Cardiac muscle cell (in vitro differentiated cells and primary cell): ENCODE measurements at regions not wholly inside any gene's neighbourhood (a gene's known extent, or its start where the extent isn't known, plus 50 kb on each side); places are given as distances from the start of the nearest gene placed in this dataset.
"Not testable (repeated sequence)": the region's sequence is repeated elsewhere in the genome, so short reads cannot be mapped to it uniquely, and the experiment has no call there.

Source experiments
- DNase-seq, 2 donors: peaks; one replicate each; pipeline versions ENCODE4 v3.0.0 to v3.0.0-alpha.2; 2010 to 2017; ENCODE audit warnings: low read depth in 1 of 2, low spot score in 1 of 2
- H3K27ac ChIP-seq: fragments of 200-600 bp; sonication (generic); 2 replicates; pipeline ENCODE4 v1.5.1; 2016
- H3K27me3 ChIP-seq: fragments of 200-600 bp; sonication (generic); 2 replicates; pipeline ENCODE4 v1.6.0; 2016; ENCODE audit warnings: control low read depth
- H3K36me3 ChIP-seq: fragments of 200-600 bp; sonication (generic); 2 replicates; pipeline ENCODE4 v1.5.1; 2016; ENCODE audit warnings: control low read depth
- H3K4me1 ChIP-seq: fragments of 200-600 bp; sonication (generic); 2 replicates; pipeline ENCODE4 v1.8.1; 2017; ENCODE audit warnings: low read depth, mild to moderate bottlenecking, mixed run types
- H3K4me3 ChIP-seq: fragments of 200-600 bp; sonication (generic); 2 replicates; pipeline ENCODE4 v1.5.1; 2016; ENCODE audit warnings: mild to moderate bottlenecking
- H3K9me3 ChIP-seq: fragments of 200-600 bp; sonication (generic); 2 replicates; pipeline ENCODE4 v1.5.1; 2017; ENCODE audit warnings: low read depth, mild to moderate bottlenecking, control low read depth
- TF ChIP-seq, protein P1 (sequence below): IDR thresholded peaks from 2 replicates; pipeline ENCODE4 v1.5.1; 2012; ENCODE audit warnings: low read depth, mild to moderate bottlenecking, low read length

DNA sequence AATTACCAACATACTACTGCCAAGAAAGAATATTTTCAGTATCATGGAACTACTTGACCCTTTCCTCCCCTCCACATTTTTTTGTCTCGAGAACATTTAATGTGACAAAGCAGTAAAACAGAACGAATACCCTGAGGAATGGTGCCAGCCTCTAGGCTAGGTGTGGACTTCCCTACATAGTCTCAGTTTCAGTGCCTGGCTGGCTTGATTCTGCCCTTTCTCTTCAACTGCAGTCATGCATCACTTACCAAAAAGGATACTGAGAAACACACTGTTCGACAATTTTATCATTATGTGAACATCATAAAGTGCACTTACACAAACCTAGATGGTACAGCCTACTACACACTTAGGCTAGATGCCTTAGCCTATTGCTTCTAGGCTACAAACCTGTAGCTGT is 305.3 kb upstream of the HNRNPA3 start:
- no peak for DNase-seq
- H3K27me3 ChIP-seq = no peaks in the 10 kb centered on the region
- no peaks in the 10 kb centered on the region for H3K4me1 ChIP-seq
- TF ChIP-seq, protein P1, sequence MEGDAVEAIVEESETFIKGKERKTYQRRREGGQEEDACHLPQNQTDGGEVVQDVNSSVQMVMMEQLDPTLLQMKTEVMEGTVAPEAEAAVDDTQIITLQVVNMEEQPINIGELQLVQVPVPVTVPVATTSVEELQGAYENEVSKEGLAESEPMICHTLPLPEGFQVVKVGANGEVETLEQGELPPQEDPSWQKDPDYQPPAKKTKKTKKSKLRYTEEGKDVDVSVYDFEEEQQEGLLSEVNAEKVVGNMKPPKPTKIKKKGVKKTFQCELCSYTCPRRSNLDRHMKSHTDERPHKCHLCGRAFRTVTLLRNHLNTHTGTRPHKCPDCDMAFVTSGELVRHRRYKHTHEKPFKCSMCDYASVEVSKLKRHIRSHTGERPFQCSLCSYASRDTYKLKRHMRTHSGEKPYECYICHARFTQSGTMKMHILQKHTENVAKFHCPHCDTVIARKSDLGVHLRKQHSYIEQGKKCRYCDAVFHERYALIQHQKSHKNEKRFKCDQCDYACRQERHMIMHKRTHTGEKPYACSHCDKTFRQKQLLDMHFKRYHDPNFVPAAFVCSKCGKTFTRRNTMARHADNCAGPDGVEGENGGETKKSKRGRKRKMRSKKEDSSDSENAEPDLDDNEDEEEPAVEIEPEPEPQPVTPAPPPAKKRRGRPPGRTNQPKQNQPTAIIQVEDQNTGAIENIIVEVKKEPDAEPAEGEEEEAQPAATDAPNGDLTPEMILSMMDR = no peak
- H3K9me3 ChIP-seq = no peaks in the 10 kb centered on the region
- H3K4me3 ChIP-seq = no peak overlapping the region
- no peak overlapping the region for H3K27ac ChIP-seq
- no peaks in the 10 kb centered on the region for H3K36me3 ChIP-seq

DNA sequence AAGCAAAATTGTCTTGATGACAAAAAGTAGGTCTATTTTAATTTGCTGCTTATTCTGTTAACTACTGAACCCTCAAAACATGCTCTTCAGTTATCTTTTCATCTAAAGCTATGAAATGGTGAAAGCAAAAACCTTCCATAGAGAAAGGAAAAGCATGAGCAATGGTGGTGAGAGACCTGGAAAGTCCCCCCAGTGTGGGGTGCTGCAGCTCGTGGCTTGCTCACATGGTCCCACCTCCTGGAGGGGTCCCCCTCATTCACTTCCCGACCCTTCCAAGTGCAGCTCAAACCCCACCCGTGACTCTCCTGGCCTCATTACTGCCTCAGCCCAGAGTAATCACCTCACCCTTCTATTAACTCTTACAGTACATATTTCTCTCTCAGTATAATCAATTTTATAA is 301.8 kb upstream of the HNRNPA3 start:
- TF ChIP-seq, protein P1 = no peak
- Histone ChIP-seq H3K9me3 (no peaks in the 10 kb centered on the region), H3K4me3 (no peak overlapping the region), H3K36me3 (no peaks in the 10 kb centered on the region), H3K27ac (no peak overlapping the region), H3K27me3 (no peaks in the 10 kb centered on the region), H3K4me1 (no peaks in the 10 kb centered on the region)
- DNase-seq = no peak

DNA sequence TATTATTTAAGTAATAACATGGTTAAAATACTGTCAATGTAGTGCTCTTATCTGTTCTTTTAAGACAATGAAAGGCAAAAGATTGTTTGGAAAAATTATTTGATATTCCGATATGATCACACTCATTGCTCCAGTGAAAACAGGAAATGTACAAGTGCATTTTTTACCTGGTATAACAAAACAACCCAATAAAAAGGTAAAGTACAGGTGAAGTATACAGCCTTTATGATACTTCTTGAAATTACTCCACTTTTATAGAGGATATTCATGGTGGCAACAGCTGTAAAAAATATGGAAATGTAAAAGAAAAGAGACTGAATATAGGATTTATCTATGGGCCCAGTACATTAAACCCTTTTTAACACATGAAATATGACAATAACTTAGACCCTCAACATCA is 298.6 kb upstream of the HNRNPA3 start:
- Histone ChIP-seq H3K4me3 (no peak overlapping the region), H3K27me3 (no peaks in the 10 kb centered on the region), H3K9me3 (no peaks in the 10 kb centered on the region), H3K27ac (no peak overlapping the region), H3K4me1 (no peaks in the 10 kb centered on the region), H3K36me3 (no peaks in the 10 kb centered on the region)
- TF ChIP-seq, protein P1 = no peak
- DNase-seq = no peak

DNA sequence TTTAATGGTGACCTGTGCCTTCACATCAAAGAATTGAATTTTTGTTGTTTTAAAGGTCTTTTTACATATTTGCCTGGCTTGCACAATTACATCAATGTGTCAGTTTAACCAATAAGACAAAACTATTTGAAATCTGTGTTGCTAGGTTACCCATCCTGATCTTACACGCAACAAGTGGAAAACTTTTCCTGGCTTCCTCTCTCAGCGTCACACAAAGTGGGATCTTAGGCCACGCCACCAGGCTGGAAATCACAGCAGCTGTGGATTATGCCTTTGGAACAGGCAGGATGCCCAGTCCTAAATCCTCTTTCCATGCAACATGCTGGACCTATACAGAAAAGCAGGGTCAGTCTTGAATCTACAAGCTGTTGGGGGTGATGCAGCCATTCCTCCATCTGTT is 298.2 kb upstream of the HNRNPA3 start:
- DNase-seq = no peak
- no peaks in the 10 kb centered on the region for H3K4me1 ChIP-seq

DNA sequence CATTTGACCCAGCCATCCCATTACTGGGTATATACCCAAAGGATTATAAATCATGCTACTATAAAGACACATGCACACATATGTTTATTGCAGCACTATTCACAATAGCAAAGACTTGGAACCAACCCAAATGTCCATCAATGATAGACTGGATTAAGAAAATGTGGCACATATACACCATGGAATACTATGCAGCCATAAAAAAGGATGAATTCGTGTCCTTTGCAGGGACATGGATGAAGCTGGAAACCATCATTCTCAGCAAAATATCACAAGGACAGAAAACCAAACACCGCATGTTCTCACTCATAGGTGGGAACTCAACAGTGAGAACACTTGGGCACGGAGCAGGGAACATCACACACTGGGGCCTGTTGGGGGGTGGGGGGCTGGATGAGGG is 290.0 kb upstream of the HNRNPA3 start:
- not testable (repeated sequence) for H3K4me1 ChIP-seq, H3K36me3 ChIP-seq, H3K9me3 ChIP-seq, H3K27me3 ChIP-seq, H3K27ac ChIP-seq, DNase-seq, H3K4me3 ChIP-seq

More for the DNA sequence above, 298.2 kb upstream of the HNRNPA3 start:
- Histone ChIP-seq H3K36me3 (no peaks in the 10 kb centered on the region), H3K9me3 (no peaks in the 10 kb centered on the region), H3K27ac (no peak overlapping the region), H3K4me3 (no peak overlapping the region), H3K27me3 (no peaks in the 10 kb centered on the region)
- TF ChIP-seq, protein P1 = no peak

DNA sequence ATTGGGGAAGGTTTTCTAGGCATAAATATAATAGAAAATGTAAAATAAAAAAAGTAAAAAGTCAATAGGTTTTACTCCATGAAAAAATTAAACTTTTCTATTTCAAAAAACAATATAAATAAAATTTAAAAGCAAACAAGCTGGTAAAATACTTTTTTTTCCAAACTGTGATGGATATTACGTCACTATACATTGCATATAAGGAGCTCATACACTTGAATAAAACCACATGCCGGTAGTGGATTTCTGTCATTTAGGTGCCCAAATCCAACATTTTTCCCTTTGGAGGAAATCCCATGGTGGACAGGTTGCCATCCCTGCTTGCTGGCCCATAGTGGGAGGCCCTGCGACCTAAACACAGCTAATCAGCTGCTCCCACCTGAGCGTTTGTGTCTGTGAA is 289.4 kb upstream of the HNRNPA3 start:
- Histone ChIP-seq H3K9me3 (no peaks in the 10 kb centered on the region), H3K27me3 (no peaks in the 10 kb centered on the region), H3K4me3 (no peak overlapping the region), H3K27ac (no peak overlapping the region), H3K36me3 (no peaks in the 10 kb centered on the region), H3K4me1 (no peaks in the 10 kb centered on the region)
- no peak for DNase-seq
- TF ChIP-seq, protein P1 = no peak
